ENCODE measurements at regions not wholly inside any gene's neighbourhood (a gene's known extent, or its start where the extent isn't known, plus 50 kb on each side); places are given as distances from the start of the nearest gene placed in this dataset.

- Histone ChIP-seq H3K4me3 (ENCODE audit: control insufficient read depth in 2 of 3, extremely low read depth in 1 of 3, insufficient read depth in 2 of 3, low read depth in 1 of 3, low read length in 3 of 3) (no peak overlapping the region), H3K36me3 (ENCODE audit: control insufficient read depth in 2 of 2, extremely low read depth in 1 of 2, insufficient read depth in 2 of 2, low read length in 2 of 2) (no peaks in the 10 kb centered on the region), H3K27me3 (ENCODE audit: control insufficient read depth, extremely low read depth, insufficient read depth, low read length) (no peaks in the 10 kb centered on the region), H3K9me1 (ENCODE audit: control insufficient read depth, extremely low read depth, insufficient read depth, low read length) (no peaks in the 10 kb centered on the region), H3K9ac (ENCODE audit: control insufficient read depth, extremely low read depth, insufficient read depth, low read length) (no peak overlapping the region), H3K79me2 (ENCODE audit: control insufficient read depth, insufficient read depth, low read length) (no peaks in the 10 kb centered on the region), H3K9me3 (ENCODE audit: control insufficient read depth, low read depth, low read length) (no peaks in the 10 kb centered on the region), H3K4me1 (ENCODE audit: control insufficient read depth, extremely low read depth, insufficient read depth, low read length) (no peaks in the 10 kb centered on the region), H3K27ac (ENCODE audit: control insufficient read depth, insufficient read depth, low read length) (no peak overlapping the region), H2AFZ (ENCODE audit: control insufficient read depth, low read length) (no peak overlapping the region), H3K4me2 (ENCODE audit: control insufficient read depth, extremely low read depth, insufficient read depth, low read depth, low read length) (no peak overlapping the region), H4K20me1 (ENCODE audit: control insufficient read depth, extremely low read depth, insufficient read depth, low read length) (no peaks in the 10 kb centered on the region)
- DNase-seq (ENCODE audit: low read depth, low spot score) (no peak), FAIRE-seq (no peak)
- dilution Hi-C loops (cut with MboI; ENCODE audit: extremely low pct_ligation_motif_present, low sequenced_read_pairs), result no loop called here
- TF ChIP-seq EZH2 (IDR thresholded peaks at IDR 0.05; ENCODE audit: low read length) (no peak), CTCF (optimal IDR thresholded peaks at IDR 0.05 in 1 of 3, IDR thresholded peaks at IDR 0.05 in 1 of 3, conservative IDR thresholded peaks at IDR 0.05 in 1 of 3; ENCODE audit: extremely low read depth in 1 of 3, insufficient read depth in 2 of 3, low read length in 3 of 3) (no peak)
These were observed 324.1 kb upstream of the CADM2 start for GRCh38 chr3:84634668-84635067.

DNA sequence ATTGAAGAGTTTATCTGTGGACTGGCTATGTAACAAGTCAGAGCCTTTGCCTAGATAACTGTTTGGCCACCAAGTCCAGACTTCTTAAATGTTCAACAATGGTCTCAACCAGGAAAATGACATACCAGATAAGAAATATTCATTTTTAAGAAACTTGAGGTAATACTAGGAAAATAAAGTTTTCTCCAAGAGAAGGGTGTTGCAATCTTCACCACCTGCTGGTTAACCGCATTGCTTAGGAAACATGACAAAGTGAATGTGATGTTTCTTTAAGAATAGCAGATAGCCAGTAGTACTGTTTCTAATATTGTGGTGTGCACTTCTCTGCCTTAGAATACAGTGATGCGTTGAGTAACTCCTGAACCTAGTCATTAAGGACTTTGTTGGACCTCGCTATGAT is 321.5 kb upstream of the CADM2 start:
- Histone ChIP-seq H3K36me3 (ENCODE audit: control insufficient read depth in 2 of 2, extremely low read depth in 1 of 2, insufficient read depth in 2 of 2, low read length in 2 of 2) (no peaks in the 10 kb centered on the region), H3K4me3 (ENCODE audit: control insufficient read depth in 2 of 3, extremely low read depth in 1 of 3, insufficient read depth in 2 of 3, low read depth in 1 of 3, low read length in 3 of 3) (no peak overlapping the region), H3K4me1 (ENCODE audit: control insufficient read depth, extremely low read depth, insufficient read depth, low read length) (no peaks in the 10 kb centered on the region), H3K27ac (ENCODE audit: control insufficient read depth, insufficient read depth, low read length) (no peak overlapping the region), H3K4me2 (ENCODE audit: control insufficient read depth, extremely low read depth, insufficient read depth, low read depth, low read length) (no peak overlapping the region), H3K9me1 (ENCODE audit: control insufficient read depth, extremely low read depth, insufficient read depth, low read length) (no peaks in the 10 kb centered on the region), H3K9ac (ENCODE audit: control insufficient read depth, extremely low read depth, insufficient read depth, low read length) (no peak overlapping the region), H3K79me2 (ENCODE audit: control insufficient read depth, insufficient read depth, low read length) (no peaks in the 10 kb centered on the region), H3K9me3 (ENCODE audit: control insufficient read depth, low read depth, low read length) (no peaks in the 10 kb centered on the region), H3K27me3 (ENCODE audit: control insufficient read depth, extremely low read depth, insufficient read depth, low read length) (no peaks in the 10 kb centered on the region), H2AFZ (ENCODE audit: control insufficient read depth, low read length) (no peak overlapping the region), H4K20me1 (ENCODE audit: control insufficient read depth, extremely low read depth, insufficient read depth, low read length) (no peaks in the 10 kb centered on the region)
- TF ChIP-seq CTCF (optimal IDR thresholded peaks at IDR 0.05 in 1 of 3, IDR thresholded peaks at IDR 0.05 in 1 of 3, conservative IDR thresholded peaks at IDR 0.05 in 1 of 3; ENCODE audit: extremely low read depth in 1 of 3, insufficient read depth in 2 of 3, low read length in 3 of 3), result no peak
- TF ChIP-seq EZH2 (IDR thresholded peaks at IDR 0.05; ENCODE audit: low read length), result no peak
- DNase-seq (ENCODE audit: low read depth, low spot score) (no peak), FAIRE-seq (no peak)
- dilution Hi-C loops (cut with MboI; ENCODE audit: extremely low pct_ligation_motif_present, low sequenced_read_pairs), result no loop called here
